Endodermal cell (in vitro differentiated cells): ENCODE measurements at regions not wholly inside any gene's neighbourhood (a gene's known extent, or its start where the extent isn't known, plus 50 kb on each side); places are given as distances from the start of the nearest gene placed in this dataset.

Experiments used
- DNase-seq: peaks from one replicate; pipeline ENCODE4 v3.0.0-alpha.2; 2017
- H3K27ac ChIP-seq: 2 replicates; pipeline ENCODE4 v1.5.1; 2013; ENCODE audit warnings: mild to moderate bottlenecking, low read depth, low read length, moderate library complexity
- H3K27me3 ChIP-seq: 2 replicates; pipeline ENCODE4 v1.6.1; 2013; ENCODE audit warnings: mild to moderate bottlenecking, low read length, moderate library complexity; ENCODE audit not compliant: insufficient read depth, control insufficient read depth, poor library complexity, severe bottlenecking
- H3K36me3 ChIP-seq: 2 replicates; pipeline ENCODE4 v1.7.0; 2013; ENCODE audit warnings: mild to moderate bottlenecking, low read length, moderate library complexity; ENCODE audit not compliant: control insufficient read depth, insufficient read depth
- H3K4me1 ChIP-seq: one replicate; pipeline ENCODE4 v1.7.0; 2013; ENCODE audit warnings: low read length; ENCODE audit not compliant: control insufficient read depth, insufficient read depth
- H3K4me3 ChIP-seq: 2 replicates; pipeline ENCODE4 v1.5.1; 2013; ENCODE audit warnings: mild to moderate bottlenecking, low read length, moderate library complexity
- H3K9ac ChIP-seq: 2 replicates; pipeline ENCODE4 v1.6.1; 2013; ENCODE audit warnings: mild to moderate bottlenecking, low read length, moderate library complexity; ENCODE audit not compliant: poor library complexity, severe bottlenecking; ENCODE audit errors: extremely low read depth
- H3K9me3 ChIP-seq: 2 replicates; pipeline ENCODE4 v1.6.1; 2013; ENCODE audit warnings: mild to moderate bottlenecking, low read length, moderate library complexity; ENCODE audit not compliant: control insufficient read depth
- H3K27ac Mint-ChIP-seq: 2 replicates; pipeline ENCODE4 v1.8.0; 2020; ENCODE audit warnings: mixed read lengths
- H3K27me3 Mint-ChIP-seq: 2 replicates; pipeline ENCODE4 v1.8.0; 2021; ENCODE audit warnings: mild to moderate bottlenecking, mixed read lengths; ENCODE audit not compliant: insufficient read depth
- H3K36me3 Mint-ChIP-seq: 2 replicates; pipeline ENCODE4 v1.8.0; 2020; ENCODE audit warnings: low read depth, mixed read lengths
- H3K4me1 Mint-ChIP-seq: 2 replicates; pipeline ENCODE4 v1.8.0; 2020; ENCODE audit warnings: mixed read lengths
- H3K4me3 Mint-ChIP-seq: 2 replicates; pipeline ENCODE4 v1.8.0; 2020; ENCODE audit warnings: mild to moderate bottlenecking, moderate library complexity, mixed read lengths
- H3K9me3 Mint-ChIP-seq: 2 replicates; pipeline ENCODE4 v1.8.0; 2020; ENCODE audit warnings: mild to moderate bottlenecking, mixed read lengths
- CTCF ChIP-seq: fragments of 200-600 bp; sonication (generic); conservative IDR thresholded peaks from 2 replicates; pipeline ENCODE4 v1.5.0; 2021; ENCODE audit warnings: antibody characterized with exemption, mild to moderate bottlenecking
- WGBS, 2 experiments: methylation state at CpG; one replicate each; pipeline versions ENCODE4 v1.1.5 to v1.1.7; 2013; ENCODE audit warnings: missing lambda C conversion rate in 2 of 2, mixed read lengths in 1 of 2; ENCODE audit not compliant: insufficient coverage in 1 of 2, insufficient read length in 1 of 2; 5-methylcytosine and 5-hydroxymethylcytosine counted together

- Histone ChIP-seq H3K9ac (no peak overlapping the region), H3K4me3 (no peak overlapping the region), H3K27ac (no peak overlapping the region), H3K27me3 (no peaks in the 10 kb centered on the region), H3K9me3 (no peaks in the 10 kb centered on the region), H3K4me1 (no peaks in the 10 kb centered on the region), H3K36me3 (no peaks in the 10 kb centered on the region)
- no peaks in the 10 kb centered on the region for H3K36me3 Mint-ChIP-seq
- no peaks in the 10 kb centered on the region for H3K9me3 Mint-ChIP-seq
- no peak for DNase-seq
- no peak overlapping the region for H3K27ac Mint-ChIP-seq
- no peaks in the 10 kb centered on the region for H3K4me1 Mint-ChIP-seq
- peaks cover 3% of the 10 kb centered on the region for H3K27me3 Mint-ChIP-seq
- no peak overlapping the region for H3K4me3 Mint-ChIP-seq
- WGBS, 2 experiments, result 83 to 93% methylated on average over 2 of the region's 2 CpGs
- no peak for TF ChIP-seq CTCF
These were observed 182.9 kb upstream of the SOX9 start for GRCh38 chr17:71937914-71938313.

GRCh38 chr17:71938340-71939010 lies 182.3 kb upstream of the SOX9 start:
- Histone ChIP-seq H3K4me1 (no peaks in the 10 kb centered on the region), H3K9ac (no peak overlapping the region), H3K27ac (no peak overlapping the region), H3K27me3 (no peaks in the 10 kb centered on the region), H3K9me3 (no peaks in the 10 kb centered on the region), H3K36me3 (no peaks in the 10 kb centered on the region), H3K4me3 (no peak overlapping the region)
- 90 to 93% methylated on average over 6 to 9 of the region's 9 CpGs for WGBS, 2 experiments
- peaks cover 3% of the 10 kb centered on the region for H3K27me3 Mint-ChIP-seq
- no peaks in the 10 kb centered on the region for H3K9me3 Mint-ChIP-seq
- no peak overlapping the region for H3K4me3 Mint-ChIP-seq
- TF ChIP-seq CTCF, result no peak
- no peaks in the 10 kb centered on the region for H3K4me1 Mint-ChIP-seq
- no peak for DNase-seq
- H3K27ac Mint-ChIP-seq, result no peak overlapping the region
- H3K36me3 Mint-ChIP-seq, result no peaks in the 10 kb centered on the region

- H3K4me3 Mint-ChIP-seq, result no peak overlapping the region
- H3K4me1 Mint-ChIP-seq, result no peaks in the 10 kb centered on the region
- Histone ChIP-seq H3K27me3 (no peaks in the 10 kb centered on the region), H3K9ac (no peak overlapping the region), H3K4me1 (no peaks in the 10 kb centered on the region), H3K4me3 (no peak overlapping the region), H3K36me3 (no peaks in the 10 kb centered on the region), H3K9me3 (no peaks in the 10 kb centered on the region), H3K27ac (no peak overlapping the region)
- peaks cover 3% of the 10 kb centered on the region for H3K27me3 Mint-ChIP-seq
- H3K27ac Mint-ChIP-seq, result no peak overlapping the region
- TF ChIP-seq CTCF, result no peak
- no peaks in the 10 kb centered on the region for H3K36me3 Mint-ChIP-seq
- WGBS, 2 experiments, result 94 to 100% methylated on average over 1 to 2 of the region's 2 CpGs
- no peak for DNase-seq
- H3K9me3 Mint-ChIP-seq, result peaks cover 17% of the 10 kb centered on the region
These were observed 178.9 kb upstream of the SOX9 start for GRCh38 chr17:71941920-71942319.
